Keratinocyte (primary cell): ENCODE measurements at regions not wholly inside any gene's neighbourhood (a gene's known extent, or its start where the extent isn't known, plus 50 kb on each side); places are given as distances from the start of the nearest gene placed in this dataset.
A peak's percentile ranks its signal among the peaks of the same experiment; 100 is the strongest.

Experiments
- DNase-seq: peaks from one replicate; pipeline ENCODE4 v3.0.0-alpha.2; 2011; ENCODE audit warnings: low read depth, missing footprints, low spot score
- FAIRE-seq: peaks from 2 replicates; lab custom pipeline; 2011; peaks lifted over from hg19 to GRCh38; lab: Jason Lieb, UNC
- H2AFZ ChIP-seq: 2 replicates; pipeline ENCODE4 v1.6.0; 2012; ENCODE audit warnings: low read length, control low read depth, inconsistent platforms; ENCODE audit not compliant: control insufficient read depth
- H3K27ac ChIP-seq: 2 replicates; pipeline ENCODE4 v1.5.1; 2011; ENCODE audit warnings: low read length; ENCODE audit not compliant: control insufficient read depth, insufficient read depth
- H3K27me3 ChIP-seq: 3 replicates; pipeline ENCODE4 v1.6.0; 2011; ENCODE audit warnings: low read length; ENCODE audit not compliant: control insufficient read depth, insufficient read depth; ENCODE audit errors: extremely low read depth
- H3K36me3 ChIP-seq, 2 experiments: 2 replicates in 1 of 2; 3 replicates in 1 of 2; pipeline ENCODE4 v1.5.1; 2011; ENCODE audit warnings: low read length in 2 of 2, mild to moderate bottlenecking in 1 of 2; ENCODE audit not compliant: control insufficient read depth in 2 of 2, insufficient read depth in 2 of 2; ENCODE audit errors: extremely low read depth in 1 of 2
- H3K4me1 ChIP-seq: 3 replicates; pipeline ENCODE4 v1.5.1; 2011; ENCODE audit warnings: low read length; ENCODE audit not compliant: control insufficient read depth, insufficient read depth; ENCODE audit errors: extremely low read depth
- H3K4me2 ChIP-seq: 3 replicates; pipeline ENCODE4 v1.6.0; 2011; ENCODE audit warnings: low read depth, low read length; ENCODE audit not compliant: control insufficient read depth, insufficient read depth; ENCODE audit errors: extremely low read depth
- H3K4me3 ChIP-seq, 3 experiments: fragments of 200-600 bp in 1 of 3; sonication (generic) in 1 of 3; 2 replicates in 2 of 3; 3 replicates in 1 of 3; pipeline ENCODE4 v1.5.1; 2011 to 2016; ENCODE audit warnings: low read length in 3 of 3, mild to moderate bottlenecking in 3 of 3, control low read depth in 2 of 3, inconsistent platforms in 1 of 3, low read depth in 1 of 3, mixed read lengths in 1 of 3, mixed run types in 1 of 3, moderate library complexity in 1 of 3; ENCODE audit not compliant: control insufficient read depth in 2 of 3, insufficient read depth in 2 of 3; ENCODE audit errors: extremely low read depth in 1 of 3
- H3K79me2 ChIP-seq: 2 replicates; pipeline ENCODE4 v1.6.0; 2012; ENCODE audit warnings: low read length; ENCODE audit not compliant: control insufficient read depth, insufficient read depth
- H3K9ac ChIP-seq: 3 replicates; pipeline ENCODE4 v1.6.0; 2011; ENCODE audit warnings: low read length; ENCODE audit not compliant: control insufficient read depth, insufficient read depth; ENCODE audit errors: extremely low read depth
- H3K9me1 ChIP-seq: 3 replicates; pipeline ENCODE4 v1.6.0; 2011; ENCODE audit warnings: low read length; ENCODE audit not compliant: control insufficient read depth, insufficient read depth; ENCODE audit errors: extremely low read depth
- H3K9me3 ChIP-seq: 2 replicates; pipeline ENCODE4 v1.5.1; 2012; ENCODE audit warnings: low read depth, low read length; ENCODE audit not compliant: control insufficient read depth
- H4K20me1 ChIP-seq: 3 replicates; pipeline ENCODE4 v1.6.0; 2011; ENCODE audit warnings: low read length; ENCODE audit not compliant: control insufficient read depth, insufficient read depth; ENCODE audit errors: extremely low read depth
- EZH2 ChIP-seq: IDR thresholded peaks from one replicate; pipeline ENCODE4 v1.6.1; 2012; ENCODE audit warnings: inconsistent platforms, mild to moderate bottlenecking, low read length, moderate library complexity
- dilution Hi-C: fragments of 300-500 bp; cut with MboI; formaldehyde crosslinking; loops from one replicate; pipeline ENCODE4 v1.7.0; 2020; ENCODE audit warnings: low sequenced_read_pairs; ENCODE audit not compliant: extremely low pct_ligation_motif_present
- TF ChIP-seq, protein P1 (sequence below), 3 experiments: IDR thresholded peaks in 1 of 3; conservative IDR thresholded peaks in 1 of 3; optimal IDR thresholded peaks in 1 of 3; 2 replicates in 2 of 3; 3 replicates in 1 of 3; pipeline versions ENCODE3 to v1.5.1; 2011; ENCODE audit warnings: low read length in 3 of 3, mild to moderate bottlenecking in 3 of 3, moderate library complexity in 2 of 3, control low read depth in 1 of 3, inconsistent platforms in 1 of 3; ENCODE audit not compliant: insufficient read depth in 2 of 3; ENCODE audit errors: extremely low read depth in 1 of 3

DNA sequence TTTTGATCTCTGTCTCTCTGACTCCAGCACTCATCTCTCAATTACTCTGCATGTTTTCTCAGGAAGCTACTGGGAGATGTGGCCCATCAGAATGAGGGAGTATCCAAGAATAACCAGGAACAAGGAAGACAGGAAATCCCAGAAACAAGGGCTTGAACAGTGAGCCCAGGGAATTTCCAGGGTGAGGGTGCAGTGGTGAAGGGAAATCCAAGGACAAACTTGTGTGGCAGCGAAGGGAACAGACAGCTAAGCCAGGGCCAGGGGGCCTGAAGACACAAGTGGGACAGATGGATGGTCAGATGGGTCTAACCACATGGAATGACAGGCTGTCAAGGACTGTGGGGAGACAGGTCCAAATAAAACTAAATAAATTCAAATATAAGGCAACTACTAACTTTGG lies 121.8 kb upstream of the ERRFI1 start:
- no peak for FAIRE-seq
- dilution Hi-C loops: no loop called here
- TF ChIP-seq EZH2: no peak
- TF ChIP-seq, protein P1, sequence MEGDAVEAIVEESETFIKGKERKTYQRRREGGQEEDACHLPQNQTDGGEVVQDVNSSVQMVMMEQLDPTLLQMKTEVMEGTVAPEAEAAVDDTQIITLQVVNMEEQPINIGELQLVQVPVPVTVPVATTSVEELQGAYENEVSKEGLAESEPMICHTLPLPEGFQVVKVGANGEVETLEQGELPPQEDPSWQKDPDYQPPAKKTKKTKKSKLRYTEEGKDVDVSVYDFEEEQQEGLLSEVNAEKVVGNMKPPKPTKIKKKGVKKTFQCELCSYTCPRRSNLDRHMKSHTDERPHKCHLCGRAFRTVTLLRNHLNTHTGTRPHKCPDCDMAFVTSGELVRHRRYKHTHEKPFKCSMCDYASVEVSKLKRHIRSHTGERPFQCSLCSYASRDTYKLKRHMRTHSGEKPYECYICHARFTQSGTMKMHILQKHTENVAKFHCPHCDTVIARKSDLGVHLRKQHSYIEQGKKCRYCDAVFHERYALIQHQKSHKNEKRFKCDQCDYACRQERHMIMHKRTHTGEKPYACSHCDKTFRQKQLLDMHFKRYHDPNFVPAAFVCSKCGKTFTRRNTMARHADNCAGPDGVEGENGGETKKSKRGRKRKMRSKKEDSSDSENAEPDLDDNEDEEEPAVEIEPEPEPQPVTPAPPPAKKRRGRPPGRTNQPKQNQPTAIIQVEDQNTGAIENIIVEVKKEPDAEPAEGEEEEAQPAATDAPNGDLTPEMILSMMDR (optimal IDR thresholded peaks at IDR 0.05 in 1 of 3, IDR thresholded peaks at IDR 0.05 in 1 of 3, conservative IDR thresholded peaks at IDR 0.05 in 1 of 3; ENCODE audit: extremely low read depth in 1 of 3, insufficient read depth in 2 of 3, low read length in 3 of 3): no peak

DNA sequence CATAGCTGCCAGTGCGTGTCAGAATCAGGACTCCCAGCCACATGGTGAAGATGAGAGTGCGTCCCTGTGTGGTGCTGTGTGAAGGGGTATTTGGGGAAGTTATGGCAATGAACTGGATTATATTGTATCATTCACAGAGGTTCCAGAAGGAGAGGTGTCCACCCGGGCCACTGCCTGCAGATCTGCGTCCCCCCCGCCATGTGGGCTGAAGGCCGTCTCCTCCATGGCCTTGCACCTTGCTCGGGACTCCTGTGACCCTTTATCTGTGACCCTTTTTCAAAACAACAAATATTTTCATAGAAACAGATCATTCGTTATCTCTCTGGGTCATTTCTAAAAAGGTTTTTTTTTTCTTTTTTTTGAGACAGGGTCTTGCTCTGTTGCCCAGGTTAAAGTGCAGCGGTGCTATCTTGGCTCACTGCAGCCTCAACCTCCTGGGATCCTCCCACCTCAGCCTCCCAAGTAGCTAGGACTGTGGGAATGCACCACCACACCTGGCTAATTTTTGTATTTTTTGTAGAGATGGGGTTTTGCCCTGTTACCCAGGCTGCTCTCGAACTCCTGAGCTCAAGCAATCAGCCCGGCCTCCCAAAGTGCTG lies 120.2 kb upstream of the ERRFI1 start:
- H2AFZ ChIP-seq: no peak overlapping the region
- H3K9ac ChIP-seq: no peak overlapping the region
- no peak overlapping the region for H3K4me3 ChIP-seq
- dilution Hi-C loops: no loop called here
- no peaks in the 10 kb centered on the region for H3K9me1 ChIP-seq
- no peak for DNase-seq
- no peaks in the 10 kb centered on the region for H3K27me3 ChIP-seq
- H3K79me2 ChIP-seq: no peaks in the 10 kb centered on the region
- H3K27ac ChIP-seq: no peak overlapping the region
- H3K9me3 ChIP-seq: no peaks in the 10 kb centered on the region
- no peaks in the 10 kb centered on the region for H4K20me1 ChIP-seq
- TF ChIP-seq, protein P1 (optimal IDR thresholded peaks at IDR 0.05 in 1 of 3, IDR thresholded peaks at IDR 0.05 in 1 of 3, conservative IDR thresholded peaks at IDR 0.05 in 1 of 3; ENCODE audit: extremely low read depth in 1 of 3, insufficient read depth in 2 of 3, low read length in 3 of 3): no peak
- no peak for TF ChIP-seq EZH2
- no peak overlapping the region for H3K4me2 ChIP-seq
- FAIRE-seq: no peak
- no peaks in the 10 kb centered on the region for H3K36me3 ChIP-seq
- peaks cover 5% of the 10 kb centered on the region for H3K4me1 ChIP-seq

More for the DNA sequence above, 121.8 kb upstream of the ERRFI1 start:
- Histone ChIP-seq H3K9ac (no peak overlapping the region), H3K79me2 (no peaks in the 10 kb centered on the region), H2AFZ (peak overlapping the region; percentile 58), H3K9me3 (no peaks in the 10 kb centered on the region), H3K4me2 (no peak overlapping the region), H3K27ac (no peak overlapping the region), H3K9me1 (no peaks in the 10 kb centered on the region), H3K36me3 (no peaks in the 10 kb centered on the region), H4K20me1 (no peaks in the 10 kb centered on the region), H3K27me3 (no peaks in the 10 kb centered on the region), H3K4me1 (peaks cover 5% of the 10 kb centered on the region), H3K4me3 (no peak overlapping the region)
- DNase-seq: no peak
